Parathyroid adenoma (tissue), 2 donors: ENCODE measurements at regions not wholly inside any gene's neighbourhood (a gene's known extent, or its start where the extent isn't known, plus 50 kb on each side); places are given as distances from the start of the nearest gene placed in this dataset.

ENCODE experiments used
- H2AFZ ChIP-seq: fragments of 300-600 bp; sonication (generic); one replicate; pipeline ENCODE4 v1.7.0; 2017; ENCODE audit warnings: antibody characterized with exemption, mild to moderate bottlenecking
- H3K27ac ChIP-seq: fragments of 300-600 bp; sonication (generic); one replicate; pipeline ENCODE4 v1.7.0; 2017
- H3K27me3 ChIP-seq: fragments of 300-600 bp; sonication (generic); one replicate; pipeline ENCODE4 v1.7.0; 2017; ENCODE audit warnings: low read length; ENCODE audit not compliant: control insufficient read depth, insufficient read depth
- H3K36me3 ChIP-seq: fragments of 300-600 bp; sonication (generic); one replicate; pipeline ENCODE4 v1.7.0; 2017; ENCODE audit warnings: low read length; ENCODE audit not compliant: control insufficient read depth, insufficient read depth
- H3K4me1 ChIP-seq: fragments of 300-600 bp; sonication (generic); one replicate; pipeline ENCODE4 v1.7.0; 2017; ENCODE audit warnings: control low read depth
- H3K4me2 ChIP-seq: fragments of 300-600 bp; sonication (generic); one replicate; pipeline ENCODE4 v1.7.0; 2017; ENCODE audit warnings: low read length
- H3K4me3 ChIP-seq: fragments of 300-600 bp; sonication (generic); one replicate; pipeline ENCODE4 v1.7.0; 2017; ENCODE audit warnings: low read depth, low read length
- H3K79me2 ChIP-seq: fragments of 300-600 bp; sonication (generic); one replicate; pipeline ENCODE4 v1.7.0; 2017; ENCODE audit warnings: control low read depth
- H3K9ac ChIP-seq: fragments of 300-600 bp; sonication (generic); one replicate; pipeline ENCODE4 v1.7.0; 2017; ENCODE audit warnings: mild to moderate bottlenecking
- H3K9me3 ChIP-seq: fragments of 300-600 bp; sonication (generic); one replicate; pipeline ENCODE4 v1.7.0; 2017; ENCODE audit warnings: low read length; ENCODE audit not compliant: control insufficient read depth
- TF ChIP-seq, protein P1 (sequence below): fragments of 300-600 bp; sonication (generic); IDR thresholded peaks from one replicate; pipeline ENCODE4 v1.7.0; 2017; ENCODE audit warnings: antibody characterized with exemption, mild to moderate bottlenecking
- donor health status: primary hyperparathyroidism.

DNA sequence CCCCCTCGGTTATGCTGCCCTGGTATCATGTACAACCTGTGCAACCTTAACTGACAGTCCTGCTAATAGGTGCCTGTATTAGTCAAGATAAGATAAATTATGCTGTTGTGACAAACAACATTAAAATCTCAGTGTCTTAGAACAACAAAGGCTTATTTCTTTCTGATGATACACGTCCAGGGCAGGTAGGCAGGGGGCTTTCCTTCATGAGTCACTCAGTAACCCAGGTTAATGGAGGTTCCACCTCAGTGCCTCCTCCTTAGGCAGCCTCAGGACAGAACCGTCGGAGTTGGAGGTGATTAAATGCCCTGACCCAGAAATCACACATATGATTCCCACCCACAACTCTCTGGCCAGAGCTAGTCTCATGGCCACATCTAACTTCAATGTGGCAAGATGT is 94.6 kb upstream of the CASZ1 start:
- TF ChIP-seq, protein P1, sequence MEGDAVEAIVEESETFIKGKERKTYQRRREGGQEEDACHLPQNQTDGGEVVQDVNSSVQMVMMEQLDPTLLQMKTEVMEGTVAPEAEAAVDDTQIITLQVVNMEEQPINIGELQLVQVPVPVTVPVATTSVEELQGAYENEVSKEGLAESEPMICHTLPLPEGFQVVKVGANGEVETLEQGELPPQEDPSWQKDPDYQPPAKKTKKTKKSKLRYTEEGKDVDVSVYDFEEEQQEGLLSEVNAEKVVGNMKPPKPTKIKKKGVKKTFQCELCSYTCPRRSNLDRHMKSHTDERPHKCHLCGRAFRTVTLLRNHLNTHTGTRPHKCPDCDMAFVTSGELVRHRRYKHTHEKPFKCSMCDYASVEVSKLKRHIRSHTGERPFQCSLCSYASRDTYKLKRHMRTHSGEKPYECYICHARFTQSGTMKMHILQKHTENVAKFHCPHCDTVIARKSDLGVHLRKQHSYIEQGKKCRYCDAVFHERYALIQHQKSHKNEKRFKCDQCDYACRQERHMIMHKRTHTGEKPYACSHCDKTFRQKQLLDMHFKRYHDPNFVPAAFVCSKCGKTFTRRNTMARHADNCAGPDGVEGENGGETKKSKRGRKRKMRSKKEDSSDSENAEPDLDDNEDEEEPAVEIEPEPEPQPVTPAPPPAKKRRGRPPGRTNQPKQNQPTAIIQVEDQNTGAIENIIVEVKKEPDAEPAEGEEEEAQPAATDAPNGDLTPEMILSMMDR = no peak
- peaks cover 3% of the 10 kb centered on the region for H3K27me3 ChIP-seq
- no peak overlapping the region for H3K27ac ChIP-seq

DNA sequence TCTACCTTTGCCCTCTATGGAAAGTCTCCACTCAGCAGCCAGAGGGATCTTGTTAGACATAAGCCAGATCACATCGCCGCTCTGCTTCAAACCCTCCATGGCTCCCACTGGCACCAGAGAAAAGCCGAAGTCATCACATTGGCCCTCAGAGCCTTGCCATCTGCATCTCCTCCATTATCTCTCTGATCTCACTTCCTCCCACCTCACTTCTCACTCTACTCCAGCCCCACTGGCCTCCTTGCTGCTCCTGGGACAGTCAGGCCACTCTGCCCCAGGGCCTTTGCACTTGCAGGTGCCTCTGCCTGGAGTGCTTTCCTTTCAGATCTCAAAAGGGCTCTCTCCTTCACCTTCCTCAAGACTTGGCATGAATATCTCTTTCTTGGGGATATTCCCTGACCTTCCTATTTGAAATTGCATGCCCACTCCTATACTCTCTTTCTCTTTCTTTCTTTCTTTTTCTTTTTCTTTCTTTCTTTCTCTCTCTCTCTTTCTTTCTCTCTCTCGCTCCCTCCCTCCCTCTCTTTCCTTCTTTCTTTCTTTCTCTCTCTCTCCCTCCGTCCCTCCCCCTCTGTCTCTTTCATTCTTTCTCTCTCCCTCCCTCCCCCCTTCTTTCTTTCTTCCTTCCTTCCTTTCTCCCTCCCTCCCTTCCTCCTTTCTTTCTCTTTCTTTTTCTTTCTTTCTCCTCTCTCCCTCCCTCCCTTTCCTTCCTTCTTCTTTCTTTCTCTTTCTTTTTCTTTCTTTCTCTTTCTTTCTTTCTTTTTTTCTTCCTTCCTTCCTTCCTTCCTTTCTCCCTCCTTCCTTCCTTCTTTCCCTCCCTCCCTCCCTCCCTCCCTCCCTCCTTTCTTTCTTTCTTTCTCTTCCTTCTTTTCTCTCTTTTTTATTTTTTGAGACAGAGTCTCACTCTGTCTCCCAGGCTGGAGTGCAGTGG is 96.0 kb upstream of the CASZ1 start:
- Histone ChIP-seq H3K79me2 (no peaks in the 10 kb centered on the region), H3K36me3 (no peaks in the 10 kb centered on the region), H3K9me3 (no peaks in the 10 kb centered on the region)

More for the DNA sequence above, 94.6 kb upstream of the CASZ1 start:
- Histone ChIP-seq H3K4me3 (no peak overlapping the region), H3K79me2 (no peaks in the 10 kb centered on the region), H3K4me2 (no peak overlapping the region), H3K9me3 (no peaks in the 10 kb centered on the region), H2AFZ (no peak overlapping the region), H3K36me3 (no peaks in the 10 kb centered on the region), H3K9ac (no peak overlapping the region), H3K4me1 (no peaks in the 10 kb centered on the region)

DNA sequence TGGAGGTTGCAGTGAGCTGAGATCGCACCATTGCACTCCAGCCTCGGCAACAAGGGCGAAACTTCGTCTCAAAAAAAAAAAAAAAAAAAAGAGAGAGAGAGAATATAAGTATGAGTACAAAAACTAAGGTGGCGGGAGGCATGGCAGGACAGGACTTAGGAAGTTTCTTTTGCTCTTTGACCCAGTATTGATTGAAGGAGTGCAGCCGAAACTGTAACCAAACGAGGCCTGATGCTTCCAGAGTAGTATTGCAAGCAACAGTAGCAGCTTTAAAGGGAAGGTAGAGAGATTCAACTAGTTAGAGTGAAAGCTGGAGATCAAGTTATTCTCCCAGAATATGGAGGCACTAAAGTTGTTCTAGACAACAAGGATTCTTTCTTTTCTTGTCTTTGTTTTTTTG is 99.2 kb upstream of the CASZ1 start:
- no peak overlapping the region for H2AFZ ChIP-seq
- H3K36me3 ChIP-seq = no peaks in the 10 kb centered on the region
- H3K4me2 ChIP-seq = no peak overlapping the region
- TF ChIP-seq, protein P1 = no peak
- peaks cover 4% of the 10 kb centered on the region for H3K27me3 ChIP-seq
- H3K27ac ChIP-seq = no peak overlapping the region
- no peak overlapping the region for H3K9ac ChIP-seq
- no peak overlapping the region for H3K4me3 ChIP-seq
- no peaks in the 10 kb centered on the region for H3K79me2 ChIP-seq
- H3K9me3 ChIP-seq = no peaks in the 10 kb centered on the region
- no peaks in the 10 kb centered on the region for H3K4me1 ChIP-seq

More for the DNA sequence above, 96.0 kb upstream of the CASZ1 start:
- TF ChIP-seq, protein P1 = no peak
- Histone ChIP-seq H3K9ac (no peak overlapping the region), H3K4me1 (no peaks in the 10 kb centered on the region), H2AFZ (no peak overlapping the region), H3K27me3 (peaks cover 3% of the 10 kb centered on the region), H3K4me3 (no peak overlapping the region), H3K27ac (no peak overlapping the region), H3K4me2 (no peak overlapping the region)

DNA sequence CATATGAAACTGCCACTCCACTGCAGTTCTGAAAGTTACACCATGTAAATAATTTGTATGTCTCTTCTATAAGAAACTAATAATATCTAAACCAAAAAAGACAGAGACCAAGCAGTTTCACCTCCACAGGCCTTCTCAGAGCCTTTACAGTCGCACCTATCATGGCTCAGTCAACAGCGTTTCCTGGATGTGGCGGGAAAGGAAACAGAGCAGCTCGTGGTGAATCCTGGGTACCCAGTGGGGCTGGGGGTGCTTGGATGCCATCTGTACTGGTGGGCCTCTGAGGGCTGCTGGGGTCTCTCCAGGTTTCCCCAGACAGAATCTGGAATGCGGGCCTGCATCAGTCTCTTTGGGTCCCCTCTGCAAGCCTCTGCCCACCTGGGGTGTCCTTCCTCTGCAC is 100.2 kb upstream of the CASZ1 start:
- Histone ChIP-seq H3K9me3 (no peaks in the 10 kb centered on the region), H3K4me2 (no peak overlapping the region), H3K79me2 (no peaks in the 10 kb centered on the region), H3K4me1 (no peaks in the 10 kb centered on the region), H3K27me3 (peaks cover 4% of the 10 kb centered on the region), H3K9ac (no peak overlapping the region), H2AFZ (no peak overlapping the region), H3K4me3 (no peak overlapping the region), H3K36me3 (no peaks in the 10 kb centered on the region), H3K27ac (no peak overlapping the region)
- TF ChIP-seq, protein P1 = no peak
